HG03045 (cell line): ENCODE measurements at regions not wholly inside any gene's neighbourhood (a gene's known extent, or its start where the extent isn't known, plus 50 kb on each side); places are given as distances from the start of the nearest gene placed in this dataset.

Experiments
- ATAC-seq: cut with Tn5 transposase; IDR thresholded peaks from one replicate; pipeline ENCODE4 v1.9.1; 2021; ENCODE audit warnings: mild to moderate bottlenecking, moderate library complexity; ENCODE audit not compliant: unreplicated experiment

- no peak for ATAC-seq
Observed at GRCh38 chr18:57920036-57920435, 116.9 kb upstream of the ATP8B1 start.

DNA sequence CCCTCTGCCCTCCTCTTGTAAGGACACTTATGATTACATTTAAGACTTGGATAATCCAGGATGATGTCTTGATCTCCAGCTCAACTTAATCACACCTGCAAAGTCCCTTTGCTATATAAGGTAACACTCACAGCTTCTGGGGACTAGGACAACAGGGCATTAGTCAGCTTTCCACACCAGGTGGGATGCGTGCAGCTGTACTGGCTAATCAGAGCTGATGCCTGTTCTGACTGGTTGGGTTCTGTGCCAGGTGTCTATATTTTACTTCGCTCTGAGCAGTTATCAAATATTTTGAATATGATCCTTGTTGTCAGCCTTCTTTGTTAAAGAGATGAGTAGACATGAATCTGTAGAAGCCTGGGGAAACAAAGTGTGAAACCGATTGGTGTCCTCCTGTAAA, 115.5 kb upstream of the ATP8B1 start:
- no peak for ATAC-seq

DNA sequence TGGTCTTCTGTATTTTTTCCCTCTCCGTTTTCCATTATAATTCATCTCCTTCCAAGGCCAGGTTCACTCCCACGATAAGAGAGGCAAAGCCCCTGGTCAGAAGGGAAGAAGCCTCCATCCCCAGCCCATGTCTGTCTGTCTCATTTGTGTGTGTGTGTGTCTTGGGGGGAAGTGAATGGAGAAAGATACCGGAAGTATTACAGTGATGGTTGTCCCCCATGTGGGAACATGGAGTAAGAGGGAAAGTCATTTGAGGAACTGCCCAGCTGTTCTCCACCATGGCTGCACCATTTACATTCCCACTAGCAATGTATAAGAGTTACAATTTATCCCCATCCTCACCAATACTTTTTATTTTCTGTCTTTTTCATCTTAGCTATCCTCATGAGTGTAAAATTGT, 113.6 kb upstream of the ATP8B1 start:
- ATAC-seq: no peak

GRCh38 chr18:57915865-57916582, 112.9 kb upstream of the ATP8B1 start:
- no peak for ATAC-seq

DNA sequence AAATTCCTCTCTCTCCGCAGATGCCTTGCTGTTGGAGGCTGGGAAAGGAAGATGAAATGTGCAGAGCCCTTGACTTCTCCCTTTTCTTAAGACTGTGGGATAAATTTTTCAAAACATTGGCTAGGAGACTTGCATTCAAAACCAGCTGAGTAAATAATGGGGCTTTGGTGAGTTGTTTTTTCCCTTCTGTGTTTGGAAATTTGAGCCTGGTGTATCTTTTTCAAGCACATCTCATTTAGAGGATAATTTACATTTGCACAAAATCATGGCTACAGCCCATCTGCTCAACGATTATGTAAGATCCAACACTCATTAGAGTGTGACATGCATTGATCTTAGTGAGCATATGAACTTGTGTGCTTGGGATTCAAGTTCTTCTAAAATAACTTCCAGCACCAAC, 112.1 kb upstream of the ATP8B1 start:
- ATAC-seq: no peak

DNA sequence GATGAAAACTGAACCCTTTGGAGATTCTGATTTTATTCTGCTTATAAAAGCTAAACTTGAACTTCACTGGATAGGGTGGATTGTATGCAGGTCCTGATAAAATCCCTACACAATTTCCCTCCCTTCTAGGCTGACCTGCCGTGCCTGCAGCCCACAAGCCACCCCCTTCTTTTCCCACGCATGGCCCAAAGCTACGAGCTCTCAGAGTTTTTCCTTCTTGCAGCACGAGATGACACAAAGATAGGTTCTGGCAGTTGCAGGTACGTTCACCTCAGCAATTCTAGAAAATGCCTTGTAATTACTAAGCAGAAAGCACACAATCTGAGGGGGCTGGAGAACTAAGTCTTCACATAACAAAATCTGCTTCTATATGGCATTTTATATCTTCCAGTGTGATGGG, 110.6 kb upstream of the ATP8B1 start:
- ATAC-seq: no peak

- ATAC-seq: no peak
Observed at GRCh38 chr18:57910817-57911216, 107.7 kb upstream of the ATP8B1 start.

GRCh38 chr18:57910134-57910533, 107.0 kb upstream of the ATP8B1 start:
- no peak for ATAC-seq

- no peak for ATAC-seq
Observed at GRCh38 chr18:57909620-57910019, 106.5 kb upstream of the ATP8B1 start.

GRCh38 chr18:57908092-57908491, 105.0 kb upstream of the ATP8B1 start:
- ATAC-seq: no peak

- no peak for ATAC-seq
Observed at GRCh38 chr18:57907550-57907949, 104.4 kb upstream of the ATP8B1 start.

DNA sequence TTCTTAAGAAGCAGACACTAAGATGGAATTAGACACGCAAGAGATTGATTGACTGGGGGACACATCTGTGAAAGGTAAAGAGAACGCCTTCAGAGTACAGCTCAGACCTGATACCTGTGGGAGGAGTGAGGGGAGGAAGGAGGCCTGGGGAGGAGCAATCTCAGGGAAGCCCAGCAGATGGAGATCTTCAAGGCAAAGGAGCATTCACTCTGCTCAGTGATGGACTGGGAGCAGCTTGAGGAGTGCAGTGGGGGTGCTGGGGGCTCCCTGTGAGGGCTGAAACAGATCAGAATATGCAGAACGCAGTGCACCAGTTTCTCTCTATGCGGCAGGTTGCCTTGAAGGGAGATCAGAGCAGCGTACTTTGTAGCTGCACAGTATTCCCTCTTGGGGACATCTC, 103.7 kb upstream of the ATP8B1 start:
- no peak for ATAC-seq

- no peak for ATAC-seq
Observed at GRCh38 chr18:57904535-57904934, 101.4 kb upstream of the ATP8B1 start.

GRCh38 chr18:57902721-57903120, 99.6 kb upstream of the ATP8B1 start:
- ATAC-seq: no peak

DNA sequence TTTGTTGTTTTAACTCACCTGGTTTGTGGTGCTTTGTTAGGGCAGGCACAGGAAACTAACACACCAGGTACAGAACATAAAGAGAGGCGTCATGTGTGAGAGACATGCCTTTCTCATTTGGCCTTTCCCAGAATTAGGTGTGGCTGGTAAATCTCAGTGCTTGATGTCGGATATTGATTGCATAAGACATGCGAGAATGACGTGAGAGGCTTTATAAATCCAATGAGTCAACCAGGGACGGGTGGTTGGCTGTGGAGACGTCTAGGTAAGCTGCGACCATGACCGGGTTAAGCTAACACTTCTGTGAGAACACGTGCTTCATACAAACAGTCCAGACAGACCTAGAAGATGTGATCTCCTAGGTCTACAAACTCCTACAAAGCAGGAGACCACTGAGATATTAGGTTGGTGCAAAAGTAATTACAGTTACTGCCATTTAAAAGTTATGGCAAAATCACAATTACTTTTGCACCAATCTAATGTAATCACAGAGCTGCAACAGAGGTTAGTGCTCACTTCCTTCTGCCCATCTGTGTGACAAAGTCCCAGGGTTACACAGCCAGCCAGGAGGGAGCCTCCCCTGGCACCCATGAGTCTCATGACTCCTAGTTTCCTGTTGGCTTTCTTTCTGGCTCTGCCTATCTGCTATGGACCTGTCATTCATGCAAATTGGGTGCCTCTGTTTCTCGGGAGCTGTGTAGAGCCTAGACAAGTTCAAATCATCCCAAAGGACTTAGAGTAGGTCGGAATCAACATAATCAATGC, 98.9 kb upstream of the ATP8B1 start:
- no peak for ATAC-seq

DNA sequence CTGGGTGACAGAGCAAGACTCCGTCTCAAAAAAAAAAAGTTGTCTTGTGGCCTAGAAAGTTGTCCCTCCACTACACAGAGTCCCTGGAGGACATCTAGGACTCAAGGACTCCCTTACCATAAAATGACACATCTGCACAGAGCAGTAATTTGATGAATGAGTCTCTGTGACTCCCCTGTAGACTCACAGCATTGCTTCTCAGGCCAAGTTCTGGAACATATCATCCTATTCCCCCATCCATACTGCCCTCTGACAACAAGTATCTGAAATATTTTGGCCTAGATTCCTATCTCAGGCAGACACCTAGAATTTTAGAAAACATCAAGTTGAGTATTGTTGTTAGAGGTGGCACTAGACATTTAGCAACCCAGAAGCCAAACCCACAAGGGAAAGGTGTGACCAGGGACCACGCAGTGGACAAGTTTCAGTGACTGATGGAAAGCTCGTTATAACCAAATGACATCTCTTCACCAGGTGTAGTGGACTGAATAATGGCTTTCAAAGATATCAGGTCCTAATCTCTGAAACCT, 97.9 kb upstream of the ATP8B1 start:
- no peak for ATAC-seq

GRCh38 chr18:57898506-57899124, 95.5 kb upstream of the ATP8B1 start:
- no peak for ATAC-seq

DNA sequence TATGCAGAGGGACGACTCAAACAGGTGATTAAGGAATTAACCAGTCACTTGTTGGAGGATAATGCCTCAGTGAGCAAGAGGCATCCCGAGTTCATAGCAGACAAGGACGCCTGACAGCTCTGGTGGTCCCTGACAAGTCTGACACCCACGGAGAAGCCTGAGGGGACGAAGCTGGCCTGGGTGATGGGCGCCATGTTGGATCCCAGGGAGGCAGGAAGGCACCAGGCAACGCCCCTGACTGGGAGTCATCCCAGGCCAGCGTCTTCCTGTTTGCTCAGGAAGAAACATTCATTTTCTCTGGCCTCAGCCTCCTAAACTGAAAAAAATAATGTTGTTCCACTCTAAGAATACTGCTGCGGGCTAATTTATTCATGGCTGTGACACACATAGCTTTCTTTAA, 92.1 kb upstream of the ATP8B1 start:
- no peak for ATAC-seq

- ATAC-seq: no peak
Observed at GRCh38 chr18:57891707-57892391, 88.7 kb upstream of the ATP8B1 start.

DNA sequence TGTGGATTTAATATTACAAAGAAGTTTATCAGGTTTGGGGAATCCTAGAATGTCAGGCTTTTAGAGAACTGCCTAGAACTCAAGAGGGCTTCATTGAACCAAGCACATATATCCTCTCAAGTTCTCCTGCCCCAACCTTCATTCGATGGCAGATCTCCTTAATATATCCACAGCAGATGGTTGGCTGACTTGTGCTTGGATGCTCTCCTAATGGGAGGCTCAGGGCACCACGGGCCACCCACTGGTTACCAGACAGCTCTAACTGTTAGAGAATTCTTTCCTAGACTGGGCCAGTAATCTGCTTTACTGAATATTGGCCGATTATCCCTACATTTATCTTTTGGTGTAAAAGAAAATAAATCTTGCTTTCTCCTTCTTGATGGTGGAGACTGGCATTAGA, 87.2 kb upstream of the ATP8B1 start:
- no peak for ATAC-seq

DNA sequence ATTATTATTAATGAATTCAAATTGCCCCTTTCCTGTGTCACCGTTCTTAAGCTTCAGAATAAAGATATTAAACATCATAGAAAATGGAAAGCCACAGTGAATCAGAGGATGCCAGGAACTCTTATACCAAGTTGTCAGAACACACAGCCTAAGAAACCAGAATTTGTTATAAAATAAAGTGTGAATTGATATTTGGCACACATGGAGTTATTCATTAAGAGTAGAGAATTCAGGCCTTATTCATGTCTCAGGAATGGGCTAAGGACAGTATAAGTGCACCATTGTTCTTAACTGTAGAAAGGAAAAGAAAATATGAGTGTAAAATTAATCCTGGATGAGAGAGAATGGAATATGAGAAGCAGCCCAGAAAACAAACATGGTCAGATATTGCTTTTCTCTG, 86.7 kb upstream of the ATP8B1 start:
- ATAC-seq: no peak
